K562 (cell line): ENCODE measurements at regions not wholly inside any gene's neighbourhood (a gene's known extent, or its start where the extent isn't known, plus 50 kb on each side); places are given as distances from the start of the nearest gene placed in this dataset.
A peak's percentile ranks its signal among the peaks of the same experiment; 100 is the strongest.

Experiments
- ELK1 ChIP-seq: sonication (generic); formaldehyde crosslinking; IDR thresholded peaks from 2 replicates; pipeline ENCODE4 v1.8.1; 2022; ENCODE audit warnings: missing genetic modification reagents
- ETS2 ChIP-seq: IDR thresholded peaks from 2 replicates; pipeline ENCODE4 v1.6.1; 2016; ENCODE audit warnings: borderline replicate concordance, missing genetic modification characterization, mild to moderate bottlenecking, moderate library complexity, missing compliant biosample characterization; ENCODE audit not compliant: poor library complexity, severe bottlenecking
- GTF2F1 ChIP-seq: IDR thresholded peaks from 2 replicates; pipeline ENCODE4 v1.6.1; 2011; ENCODE audit warnings: low read depth, low read length, improper control_type of control experiment
- HINFP ChIP-seq: fragments of 450-650 bp; conservative IDR thresholded peaks from 2 replicates; pipeline ENCODE4 v1.6.1; 2016; ENCODE audit warnings: missing genetic modification characterization, low read depth, mild to moderate bottlenecking, control low read depth, missing compliant biosample characterization
- HMGN3 ChIP-seq: IDR thresholded peaks from 2 replicates; pipeline ENCODE4 v1.6.1; 2011; ENCODE audit warnings: borderline replicate concordance, low read depth, mild to moderate bottlenecking, mixed read lengths, low read length; ENCODE audit not compliant: insufficient read length; ENCODE audit errors: extremely low read depth
- HOXB6 ChIP-seq: fragments of 250-450 bp; sonication (Bioruptor Pico); IDR thresholded peaks from 2 replicates; pipeline ENCODE4 v1.5.1; 2022; ENCODE audit warnings: mild to moderate bottlenecking, borderline replicate concordance
- JUN ChIP-seq, 2 experiments: sonication (generic) in 1 of 2; formaldehyde crosslinking in 1 of 2; IDR thresholded peaks; 2 replicates each; pipeline versions ENCODE4 v1.6.1 to v1.8.0; 2012 to 2022; ENCODE audit warnings: borderline replicate concordance in 2 of 2, mild to moderate bottlenecking in 2 of 2, improper control_type of control experiment in 1 of 2, low read depth in 1 of 2, low read length in 1 of 2, missing genetic modification reagents in 1 of 2
- MECOM ChIP-seq: fragments of 250-450 bp; sonication (Bioruptor Pico); IDR thresholded peaks from 2 replicates; pipeline ENCODE4 v1.8.0; 2022; ENCODE audit warnings: inconsistent platforms
- MEF2A ChIP-seq: IDR thresholded peaks from 2 replicates; pipeline ENCODE4 v1.6.1; 2011; ENCODE audit warnings: low read depth, mild to moderate bottlenecking, low read length, moderate library complexity; ENCODE audit not compliant: control insufficient read depth
- PHF21A ChIP-seq: fragments of 450-650 bp; IDR thresholded peaks from 2 replicates; pipeline ENCODE4 v1.6.1; 2017; ENCODE audit warnings: low read depth, borderline replicate concordance
- ZNF23 ChIP-seq: fragments of 250-450 bp; sonication (Bioruptor Pico); IDR thresholded peaks from 2 replicates; pipeline ENCODE4 v1.4.0; 2020; ENCODE audit warnings: mild to moderate bottlenecking
- ZNF280A ChIP-seq: fragments of 450-650 bp; IDR thresholded peaks from 2 replicates; pipeline ENCODE4 v1.6.1; 2018; ENCODE audit warnings: mild to moderate bottlenecking, low read depth; ENCODE audit not compliant: partially characterized antibody
- TF ChIP-seq, protein P1 (sequence below): fragments of 250-450 bp; sonication (Bioruptor Pico); IDR thresholded peaks from 2 replicates; pipeline ENCODE4 v1.4.0; 2020; ENCODE audit warnings: mild to moderate bottlenecking, moderate library complexity
- TF ChIP-seq, protein P2 (sequence below): fragments of 250-450 bp; sonication (Bioruptor Pico); IDR thresholded peaks from 2 replicates; pipeline ENCODE4 v1.5.0; 2021; ENCODE audit warnings: mild to moderate bottlenecking, moderate library complexity

GRCh38 chr15:58332676-58333400 lies 99.0 kb upstream of the LIPC start (continued):
- TF ChIP-seq, protein P1, sequence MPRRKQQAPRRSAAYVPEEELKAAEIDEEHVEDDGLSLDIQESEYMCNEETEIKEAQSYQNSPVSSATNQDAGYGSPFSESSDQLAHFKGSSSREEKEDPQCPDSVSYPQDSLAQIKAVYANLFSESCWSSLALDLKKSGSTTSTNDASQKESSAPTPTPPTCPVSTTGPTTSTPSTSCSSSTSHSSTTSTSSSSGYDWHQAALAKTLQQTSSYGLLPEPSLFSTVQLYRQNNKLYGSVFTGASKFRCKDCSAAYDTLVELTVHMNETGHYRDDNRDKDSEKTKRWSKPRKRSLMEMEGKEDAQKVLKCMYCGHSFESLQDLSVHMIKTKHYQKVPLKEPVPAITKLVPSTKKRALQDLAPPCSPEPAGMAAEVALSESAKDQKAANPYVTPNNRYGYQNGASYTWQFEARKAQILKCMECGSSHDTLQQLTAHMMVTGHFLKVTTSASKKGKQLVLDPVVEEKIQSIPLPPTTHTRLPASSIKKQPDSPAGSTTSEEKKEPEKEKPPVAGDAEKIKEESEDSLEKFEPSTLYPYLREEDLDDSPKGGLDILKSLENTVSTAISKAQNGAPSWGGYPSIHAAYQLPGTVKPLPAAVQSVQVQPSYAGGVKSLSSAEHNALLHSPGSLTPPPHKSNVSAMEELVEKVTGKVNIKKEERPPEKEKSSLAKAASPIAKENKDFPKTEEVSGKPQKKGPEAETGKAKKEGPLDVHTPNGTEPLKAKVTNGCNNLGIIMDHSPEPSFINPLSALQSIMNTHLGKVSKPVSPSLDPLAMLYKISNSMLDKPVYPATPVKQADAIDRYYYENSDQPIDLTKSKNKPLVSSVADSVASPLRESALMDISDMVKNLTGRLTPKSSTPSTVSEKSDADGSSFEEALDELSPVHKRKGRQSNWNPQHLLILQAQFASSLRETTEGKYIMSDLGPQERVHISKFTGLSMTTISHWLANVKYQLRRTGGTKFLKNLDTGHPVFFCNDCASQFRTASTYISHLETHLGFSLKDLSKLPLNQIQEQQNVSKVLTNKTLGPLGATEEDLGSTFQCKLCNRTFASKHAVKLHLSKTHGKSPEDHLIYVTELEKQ: 0 out of 2 replicates have a peak, but pooled peaks have one; percentile 44
- TF ChIP-seq ELK1 (no peak), HOXB6 (CRISPR knock-in tag) (no peak), HINFP (tag) (peak; percentile 64), JUN (IDR thresholded peaks at IDR 0.05; ENCODE audit: borderline replicate concordance, low read depth, low read length) (peak; percentile 28; the same call in 1 of the 2 replicates), JUN (CRISPR knock-in tag; IDR thresholded peaks at IDR 0.05; ENCODE audit: borderline replicate concordance) (no peak), MEF2A (no peak), PHF21A (no peak), MECOM (CRISPR knock-in tag) (peak; percentile 21; the same call in 1 of the 2 replicates), ETS2 (no peak), ZNF280A (no peak), GTF2F1 (no peak), ZNF23 (CRISPR knock-in tag) (no peak), HMGN3 (no peak)
- TF ChIP-seq, protein P2, sequence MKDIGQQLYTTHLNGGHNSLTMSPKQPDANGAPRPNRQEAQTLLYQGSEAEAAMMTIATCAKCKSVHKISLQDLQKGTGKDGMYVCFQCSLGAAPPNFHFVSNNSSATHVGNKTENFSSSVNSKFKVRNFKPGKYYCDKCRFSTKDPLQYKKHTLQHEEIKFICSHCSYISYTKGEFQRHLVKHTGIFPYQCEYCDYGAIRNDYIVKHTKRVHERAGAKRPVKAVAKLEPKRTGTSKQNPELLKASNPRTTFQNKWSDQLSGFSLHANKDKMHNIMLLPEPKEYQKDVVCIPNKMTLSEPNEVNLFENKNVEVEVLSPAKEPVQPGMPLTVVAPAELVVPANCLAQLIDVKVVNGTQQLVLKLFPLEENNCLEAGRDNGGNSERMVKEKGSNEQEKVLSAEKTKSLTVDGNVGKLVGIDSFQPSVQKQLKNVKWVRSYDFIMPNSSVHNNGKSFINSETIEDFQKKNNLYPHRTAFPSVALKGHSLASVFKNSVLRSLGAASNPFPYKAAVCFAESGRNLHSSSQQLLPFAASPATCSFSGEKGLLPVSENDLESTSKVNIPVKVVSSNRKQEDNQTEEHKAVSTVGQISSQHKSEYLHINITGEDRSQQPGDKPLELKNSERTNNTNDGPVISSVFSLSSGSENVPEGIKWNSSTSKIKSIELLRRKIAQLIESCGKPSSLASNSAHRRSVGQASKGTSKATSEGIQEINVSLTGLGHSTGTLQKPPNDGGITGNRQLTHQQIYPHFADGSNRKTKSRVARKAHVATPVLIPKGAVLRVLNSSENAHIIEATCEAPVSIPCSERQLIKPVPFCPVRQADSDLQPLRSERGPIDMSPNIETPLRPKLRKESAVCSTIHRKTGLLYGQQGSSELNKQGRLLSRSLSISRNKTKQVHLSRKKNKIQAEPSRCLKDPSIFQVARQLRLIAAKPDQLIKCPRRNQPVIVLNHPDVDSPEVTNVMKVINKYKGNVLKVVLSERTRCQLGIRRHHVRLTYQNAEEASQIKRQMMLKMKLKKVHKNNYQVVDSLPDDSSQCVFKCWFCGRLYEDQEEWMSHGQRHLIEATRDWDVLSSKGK (CRISPR knock-in tag): no peak
